UCSD-AML1 (cell line): ENCODE measurements at regions not wholly inside any gene's neighbourhood (a gene's known extent, or its start where the extent isn't known, plus 50 kb on each side); places are given as distances from the start of the nearest gene placed in this dataset.
"Not testable (repeated sequence)": the region's sequence is repeated elsewhere in the genome, so short reads cannot be mapped to it uniquely, and the experiment has no call there.

Source experiments
- DNase-seq: peaks from one replicate; lab custom pipeline; 2025; ENCODE audit not compliant: unreplicated experiment; lab: John Stamatoyannopoulos, UW

DNA sequence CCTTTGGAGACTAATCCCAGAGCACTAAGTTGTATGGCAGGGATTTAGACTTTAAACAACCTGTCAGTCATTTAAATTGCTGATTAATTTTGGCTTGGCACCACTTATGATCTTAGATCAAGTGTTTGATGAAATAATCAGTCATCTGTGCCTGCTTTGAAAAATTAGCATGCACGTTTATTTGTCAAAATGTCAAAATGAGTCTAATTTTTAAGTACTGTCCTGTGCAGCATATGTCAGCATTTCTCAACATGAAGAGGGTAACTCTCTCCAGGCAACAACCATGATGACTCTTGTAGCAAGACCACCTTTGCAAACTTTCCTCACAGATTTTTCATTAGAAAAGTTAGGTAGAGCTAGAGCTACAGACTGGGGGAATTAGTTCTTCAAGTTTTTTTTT is 155.7 kb upstream of the GJE1 start:
- no peak for DNase-seq

- not testable (repeated sequence) for DNase-seq
Observed at GRCh38 chr6:141969768-141970415, 162.8 kb upstream of the GJE1 start.

DNA sequence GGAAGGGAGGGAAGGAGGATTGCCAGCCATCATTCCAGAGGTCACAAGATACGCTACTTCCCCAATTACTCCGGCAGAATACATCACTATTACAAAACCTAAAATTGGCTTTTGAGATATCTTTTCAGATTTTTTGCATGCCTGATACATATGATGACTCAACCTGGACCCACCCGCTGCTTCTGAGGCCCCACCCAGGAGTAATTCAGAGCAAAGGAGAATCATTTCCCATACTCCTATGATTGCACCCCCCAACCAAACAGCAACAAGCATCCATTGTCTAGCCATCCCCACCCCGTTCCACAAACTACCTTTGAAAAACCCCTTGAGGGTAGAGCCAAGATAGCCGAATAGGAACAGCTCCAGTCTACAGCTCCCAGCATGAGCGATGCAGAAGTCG is 163.5 kb upstream of the GJE1 start:
- DNase-seq = no peak

DNA sequence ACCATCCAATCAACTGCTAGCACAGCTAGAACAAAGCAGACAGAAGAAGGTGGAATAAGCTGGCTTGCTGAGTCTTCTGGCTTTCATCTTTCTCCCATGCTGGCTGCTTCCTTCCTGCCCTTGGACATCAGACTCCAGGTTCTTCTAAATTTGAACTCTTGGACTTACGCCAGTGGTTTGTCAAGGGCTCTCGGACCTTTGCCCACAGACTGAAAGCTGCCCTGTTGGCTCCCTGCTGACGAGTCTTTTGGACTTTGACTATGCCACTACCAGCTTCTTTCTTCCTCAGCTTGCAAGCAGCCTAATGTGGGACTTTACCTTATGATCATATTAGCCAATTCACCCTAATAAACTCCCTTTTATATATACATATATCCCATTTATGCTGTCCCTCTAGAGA is 164.1 kb upstream of the GJE1 start:
- DNase-seq = no peak

- DNase-seq = no peak
Observed at GRCh38 chr6:141965016-141965545, 167.6 kb upstream of the GJE1 start.

DNA sequence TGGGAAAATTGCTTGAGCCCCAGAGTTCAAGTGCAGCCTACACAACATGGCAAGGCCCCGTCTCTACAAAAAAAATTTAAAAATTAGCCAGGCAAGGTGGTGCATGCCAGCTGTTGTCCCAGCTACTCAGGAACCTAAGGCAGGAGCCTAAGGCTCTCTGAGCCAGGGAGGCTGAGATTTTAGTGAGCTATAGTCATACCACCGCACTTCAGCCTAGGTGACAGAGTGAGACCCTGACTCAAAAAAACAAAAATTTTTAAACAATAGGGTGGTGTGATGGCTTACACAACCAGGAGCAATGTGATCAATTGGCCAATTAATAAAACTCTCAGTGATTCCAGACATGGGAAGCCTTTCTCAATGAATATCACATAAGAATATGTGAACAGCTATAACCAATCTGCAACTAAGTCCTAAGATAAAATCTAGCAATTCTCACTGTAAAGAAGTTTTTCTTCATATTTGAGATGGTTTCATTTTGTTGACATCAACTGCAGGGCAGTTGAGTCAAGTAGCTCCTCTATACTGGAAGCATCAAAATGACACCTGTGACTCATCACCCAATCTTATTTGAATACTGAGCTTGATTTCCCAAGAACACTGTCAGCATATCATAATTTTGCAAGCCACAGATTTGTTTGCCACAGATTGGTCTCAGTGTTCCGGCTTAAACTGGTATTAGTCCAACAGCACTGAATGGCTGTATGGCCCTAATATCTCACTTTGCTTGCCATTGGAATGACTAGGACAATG is 169.0 kb upstream of the GJE1 start:
- DNase-seq = no peak

- no peak for DNase-seq
Observed at GRCh38 chr6:141957271-141957670, 175.5 kb upstream of the GJE1 start.

- DNase-seq = no peak
Observed at GRCh38 chr6:141956868-141957267, 175.9 kb upstream of the GJE1 start.

DNA sequence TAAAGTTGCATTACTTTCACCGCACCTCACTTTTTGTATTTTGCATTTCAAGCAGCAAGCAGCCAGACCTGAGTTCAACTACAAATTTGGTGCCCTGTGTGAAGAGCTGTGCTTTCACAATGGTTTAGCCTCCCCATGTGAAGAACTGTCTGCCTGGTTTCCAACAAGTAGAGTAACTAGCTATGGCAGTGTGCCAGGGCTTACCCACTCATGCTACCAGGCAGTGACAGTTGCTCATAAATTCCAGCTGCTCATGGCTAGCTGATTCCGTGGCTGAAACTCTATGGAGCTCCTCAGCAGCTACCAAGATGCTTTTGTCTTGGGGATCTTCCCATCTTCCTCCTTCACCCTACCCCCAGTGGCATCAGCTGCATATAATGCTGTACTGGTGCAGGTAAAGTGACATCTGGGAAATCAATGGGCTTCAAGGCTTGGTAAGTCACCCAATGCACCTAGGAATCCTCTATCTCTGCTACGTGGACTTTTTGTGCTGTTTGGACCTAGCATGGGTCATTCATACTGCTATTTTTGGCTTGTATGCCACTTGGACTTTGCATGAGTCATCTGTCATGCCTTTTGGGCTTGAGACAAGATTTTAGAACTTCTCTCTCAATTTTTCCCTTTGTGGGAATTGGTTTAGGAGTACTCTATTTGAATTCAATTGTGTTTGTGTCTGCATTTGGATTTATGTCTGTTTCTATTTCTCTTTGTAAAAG is 176.5 kb upstream of the GJE1 start:
- DNase-seq = no peak

DNA sequence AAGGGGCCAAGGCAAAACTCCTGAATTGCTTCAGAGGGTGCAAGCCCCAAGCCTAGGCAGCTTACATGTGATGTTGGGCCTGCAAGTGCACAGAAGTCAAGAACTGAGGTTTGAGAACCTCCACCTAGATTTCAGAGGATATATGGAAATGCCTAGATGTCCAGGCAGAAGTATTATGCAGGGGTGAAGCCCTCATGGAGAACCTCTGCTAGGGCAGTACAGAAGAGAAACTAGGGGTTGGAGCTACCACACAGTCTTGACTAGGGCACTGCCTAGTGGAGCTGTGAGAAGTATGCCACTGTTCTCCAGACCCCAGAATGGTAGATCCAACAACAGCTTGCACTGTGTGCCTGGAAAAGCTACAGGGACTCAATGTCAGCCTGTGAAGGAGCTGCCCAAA is 179.7 kb upstream of the GJE1 start:
- DNase-seq = no peak

DNA sequence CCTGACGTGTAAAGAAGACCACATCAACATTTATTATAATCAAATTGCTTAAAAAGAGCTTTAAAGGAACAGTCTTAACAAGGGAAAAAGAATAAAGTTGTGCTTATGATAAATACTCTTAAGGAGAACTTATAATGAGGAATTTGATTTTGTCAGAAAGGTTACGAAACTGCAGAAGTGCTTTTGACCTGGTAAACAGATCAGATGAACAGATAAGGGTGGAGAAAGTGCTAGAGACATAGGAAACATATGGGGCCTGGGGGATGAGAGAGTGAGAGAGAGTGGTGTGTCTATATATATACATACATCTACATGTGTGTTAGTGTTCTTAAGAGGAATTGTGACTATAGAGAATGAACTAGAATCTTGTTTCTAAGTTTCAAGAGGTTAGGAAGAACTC is 186.2 kb upstream of the GJE1 start:
- no peak for DNase-seq

DNA sequence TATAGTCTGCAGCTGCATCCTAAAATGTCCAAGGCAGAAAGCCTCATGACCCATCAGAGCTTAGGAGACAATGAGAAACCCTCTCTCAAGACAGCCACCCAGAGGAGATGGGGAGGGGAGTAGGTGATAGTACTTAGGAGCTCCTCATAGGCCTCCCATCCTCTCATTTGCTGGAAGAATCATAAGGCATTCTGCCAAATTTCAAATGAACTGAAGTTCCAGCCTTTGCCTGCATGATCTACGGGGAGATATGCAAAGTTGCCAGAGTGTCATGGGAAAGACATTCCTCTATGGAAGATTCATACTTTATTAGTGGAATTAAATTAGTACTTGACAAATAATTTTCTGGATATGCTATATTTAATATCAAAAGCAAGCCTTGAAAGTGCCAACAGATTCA is 194.1 kb upstream of the GJE1 start:
- DNase-seq = no peak

DNA sequence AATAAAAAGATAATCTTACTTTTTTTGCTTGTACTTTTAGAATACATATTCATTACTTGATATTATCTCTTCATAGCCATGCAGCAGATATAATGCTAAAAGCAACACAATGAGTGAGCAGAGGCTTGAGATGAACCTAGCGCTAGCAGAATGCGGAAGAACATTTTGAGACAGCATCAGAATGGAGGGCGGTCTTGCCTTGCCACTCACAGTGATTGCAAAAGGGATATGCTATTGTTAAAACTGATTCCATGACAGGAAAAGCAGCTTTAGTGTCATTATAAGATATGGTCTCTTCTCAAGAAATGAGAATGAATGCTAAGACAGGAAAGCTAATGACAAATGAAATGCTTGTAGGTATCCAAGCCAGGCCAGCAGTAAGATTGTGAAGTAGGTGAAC is 200.0 kb upstream of the GJE1 start:
- no peak for DNase-seq

DNA sequence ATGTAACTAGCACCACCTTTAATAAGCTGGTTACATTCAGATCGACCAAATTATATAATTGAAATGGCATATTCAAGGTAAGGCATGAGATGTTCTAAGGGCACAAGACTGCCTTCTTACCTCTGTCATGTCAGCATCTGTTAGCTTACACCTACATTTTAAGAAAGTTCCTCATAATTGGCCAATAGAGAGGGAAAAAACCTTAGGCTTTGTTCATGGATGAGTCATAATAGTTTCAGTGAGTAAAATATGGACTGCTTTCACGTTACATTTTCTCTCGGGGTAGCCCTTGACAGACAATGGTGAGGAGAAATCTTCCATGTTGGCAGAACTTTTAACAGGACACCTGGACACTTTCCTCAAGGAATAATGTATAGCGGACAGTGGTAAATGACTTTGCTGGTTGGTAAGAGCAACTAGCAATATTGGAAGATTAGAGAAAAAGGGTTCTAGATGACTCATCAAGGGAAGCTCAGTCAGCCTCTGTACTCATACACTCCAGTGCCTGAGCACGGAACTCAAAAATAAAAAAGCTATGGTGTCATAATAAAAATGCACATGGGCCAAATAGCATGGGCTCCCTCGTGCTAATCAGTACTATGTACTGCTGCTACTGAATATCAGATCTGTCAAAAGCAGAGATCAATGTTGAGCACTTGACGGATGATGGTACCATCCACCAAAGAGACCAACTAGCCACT is 206.4 kb upstream of the GJE1 start:
- DNase-seq = not testable (repeated sequence)

DNA sequence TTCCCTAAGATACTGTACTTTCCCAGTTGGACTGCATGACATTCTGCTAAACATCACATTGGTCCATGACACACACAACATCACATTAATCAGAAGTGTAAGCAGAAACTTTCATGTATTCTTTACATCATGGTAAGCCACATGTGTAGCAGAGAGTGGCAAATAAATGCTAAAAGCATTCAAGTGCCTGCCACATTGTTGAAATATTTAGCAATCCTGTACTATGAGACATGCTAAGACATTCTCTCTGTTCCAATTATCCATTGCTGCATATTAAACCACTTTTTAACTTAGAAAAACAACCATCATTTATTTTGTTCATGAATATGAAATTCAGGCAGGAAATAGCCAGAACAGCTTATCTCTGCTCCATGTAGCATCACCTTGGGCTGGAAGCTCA is 207.7 kb upstream of the GJE1 start:
- DNase-seq = no peak

GRCh38 chr6:141922898-141923297 is 209.8 kb upstream of the GJE1 start:
- DNase-seq = no peak

- DNase-seq = not testable (repeated sequence)
Observed at GRCh38 chr6:141916682-141917505, 215.8 kb upstream of the GJE1 start.

GRCh38 chr6:141914646-141915045 is 218.1 kb upstream of the GJE1 start:
- DNase-seq = no peak

GRCh38 chr6:141906569-141907080 is 226.1 kb upstream of the GJE1 start:
- no peak for DNase-seq

DNA sequence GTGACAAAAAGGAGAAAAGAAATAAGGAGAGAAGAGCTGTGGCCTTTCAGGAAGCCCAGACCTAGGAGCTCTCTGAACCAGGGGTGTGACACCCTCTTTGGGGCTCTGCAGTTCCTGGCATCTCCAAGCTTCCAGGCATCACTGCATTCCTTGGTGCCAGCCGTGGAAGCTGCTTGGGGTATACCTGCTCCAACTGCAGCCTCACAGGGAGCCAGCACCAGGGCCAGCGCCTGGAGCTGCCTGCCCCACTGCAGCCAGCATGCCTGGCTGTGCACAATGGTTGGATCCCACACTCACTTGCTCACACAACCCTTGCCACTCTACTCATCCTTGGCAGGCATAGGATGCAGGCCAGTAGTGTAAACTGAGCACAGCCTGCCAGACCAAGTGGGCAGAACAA is 242.1 kb upstream of the GJE1 start:
- no peak for DNase-seq
